Prostate gland (tissue), 2 donors: ENCODE measurements at regions not wholly inside any gene's neighbourhood (a gene's known extent, or its start where the extent isn't known, plus 50 kb on each side); places are given as distances from the start of the nearest gene placed in this dataset.

Experiments
- DNase-seq: peaks from one replicate; pipeline ENCODE4 v3.0.0-alpha.2; 2019; ENCODE audit warnings: low spot score
- H3K27ac ChIP-seq, 2 donors: fragments of 200-600 bp; sonication (generic); 2 replicates each; pipeline ENCODE4 v1.5.1; 2017 to 2019
- H3K27me3 ChIP-seq: fragments of 200-600 bp; sonication (generic); replicated peaks from 2 replicates; pipeline ENCODE4 v1.5.1; 2019; ENCODE audit not compliant: insufficient read depth
- H3K36me3 ChIP-seq, 2 donors: fragments of 200-600 bp; sonication (generic); 1 replicate in 1 of 2; 2 replicates in 1 of 2; pipeline versions ENCODE4 v1.5.1 to v1.8.1; 2017 to 2019
- H3K4me1 ChIP-seq: fragments of 200-600 bp; sonication (generic); replicated peaks from 2 replicates; pipeline ENCODE4 v1.5.1; 2019
- H3K4me3 ChIP-seq, 2 donors: fragments of 200-600 bp; sonication (generic); 2 replicates each; pipeline ENCODE4 v1.5.1; 2017 to 2019
- H3K9me3 ChIP-seq: fragments of 200-600 bp; sonication (generic); 2 replicates; pipeline ENCODE4 v1.5.1; 2017
- POLR2A ChIP-seq: fragments of 450-650 bp; IDR thresholded peaks from one replicate; pipeline ENCODE4 v1.6.1; 2016; ENCODE audit warnings: antibody characterized with exemption, mild to moderate bottlenecking
- POLR2AphosphoS5 ChIP-seq: sonication (generic); formaldehyde crosslinking; IDR thresholded peaks from one replicate; pipeline ENCODE4 v1.6.1; 2017; ENCODE audit warnings: antibody characterized with exemption
- WGBS: methylation state at CpG from one replicate; pipeline ENCODE4 v1.1.5; 2018; 5-methylcytosine and 5-hydroxymethylcytosine counted together
- intact Hi-C: fragments of 100-400 bp; cut with DNase I; formaldehyde crosslinking; loops from one replicate; pipeline ENCODE4 v1.14.2; 2022
- TF ChIP-seq, protein P1 (sequence below), 4 experiments: fragments of 200-600 bp in 2 of 4; fragments of 450-650 bp in 2 of 4; sonication (generic) in 2 of 4; IDR thresholded peaks; 1 replicate in 3 of 4; 2 replicates in 1 of 4; pipeline ENCODE4 v1.5.1; 2016 to 2019; ENCODE audit warnings: antibody characterized with exemption in 4 of 4, mild to moderate bottlenecking in 2 of 4, moderate library complexity in 2 of 4

DNA sequence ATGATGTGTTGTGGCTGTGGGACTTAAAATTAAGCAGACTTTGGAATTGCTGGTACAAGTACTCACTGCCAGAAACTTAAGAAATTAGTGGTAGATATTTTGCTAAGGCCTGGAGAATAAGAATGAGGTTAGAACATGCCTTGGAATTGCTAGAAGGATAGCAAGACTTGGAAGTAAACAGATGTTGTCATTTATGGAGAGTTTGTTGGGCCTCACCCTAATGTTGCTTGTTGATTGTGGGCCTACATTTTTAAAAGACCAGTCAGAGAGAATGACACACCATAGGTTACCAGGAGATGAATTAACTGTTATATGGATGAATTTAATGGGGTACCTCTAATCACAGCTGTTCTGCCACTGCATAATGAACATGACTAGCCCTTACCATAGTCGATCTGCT is 120.1 kb upstream of the GAS1 start:
- Histone ChIP-seq H3K36me3 (no peaks in the 10 kb centered on the region), H3K4me1 (no peaks in the 10 kb centered on the region), H3K27me3 (no peaks in the 10 kb centered on the region), H3K27ac (no peak overlapping the region), H3K9me3 (no peaks in the 10 kb centered on the region), H3K4me3 (no peak overlapping the region)
- 87% methylated on average over 1 of the region's 1 CpG for WGBS
- intact Hi-C loops, result no loop called here
- TF ChIP-seq POLR2AphosphoS5 (no peak), POLR2A (no peak)
- TF ChIP-seq, protein P1, sequence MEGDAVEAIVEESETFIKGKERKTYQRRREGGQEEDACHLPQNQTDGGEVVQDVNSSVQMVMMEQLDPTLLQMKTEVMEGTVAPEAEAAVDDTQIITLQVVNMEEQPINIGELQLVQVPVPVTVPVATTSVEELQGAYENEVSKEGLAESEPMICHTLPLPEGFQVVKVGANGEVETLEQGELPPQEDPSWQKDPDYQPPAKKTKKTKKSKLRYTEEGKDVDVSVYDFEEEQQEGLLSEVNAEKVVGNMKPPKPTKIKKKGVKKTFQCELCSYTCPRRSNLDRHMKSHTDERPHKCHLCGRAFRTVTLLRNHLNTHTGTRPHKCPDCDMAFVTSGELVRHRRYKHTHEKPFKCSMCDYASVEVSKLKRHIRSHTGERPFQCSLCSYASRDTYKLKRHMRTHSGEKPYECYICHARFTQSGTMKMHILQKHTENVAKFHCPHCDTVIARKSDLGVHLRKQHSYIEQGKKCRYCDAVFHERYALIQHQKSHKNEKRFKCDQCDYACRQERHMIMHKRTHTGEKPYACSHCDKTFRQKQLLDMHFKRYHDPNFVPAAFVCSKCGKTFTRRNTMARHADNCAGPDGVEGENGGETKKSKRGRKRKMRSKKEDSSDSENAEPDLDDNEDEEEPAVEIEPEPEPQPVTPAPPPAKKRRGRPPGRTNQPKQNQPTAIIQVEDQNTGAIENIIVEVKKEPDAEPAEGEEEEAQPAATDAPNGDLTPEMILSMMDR (IDR thresholded peaks at IDR 0.05), result no peak
- DNase-seq, result no peak

DNA sequence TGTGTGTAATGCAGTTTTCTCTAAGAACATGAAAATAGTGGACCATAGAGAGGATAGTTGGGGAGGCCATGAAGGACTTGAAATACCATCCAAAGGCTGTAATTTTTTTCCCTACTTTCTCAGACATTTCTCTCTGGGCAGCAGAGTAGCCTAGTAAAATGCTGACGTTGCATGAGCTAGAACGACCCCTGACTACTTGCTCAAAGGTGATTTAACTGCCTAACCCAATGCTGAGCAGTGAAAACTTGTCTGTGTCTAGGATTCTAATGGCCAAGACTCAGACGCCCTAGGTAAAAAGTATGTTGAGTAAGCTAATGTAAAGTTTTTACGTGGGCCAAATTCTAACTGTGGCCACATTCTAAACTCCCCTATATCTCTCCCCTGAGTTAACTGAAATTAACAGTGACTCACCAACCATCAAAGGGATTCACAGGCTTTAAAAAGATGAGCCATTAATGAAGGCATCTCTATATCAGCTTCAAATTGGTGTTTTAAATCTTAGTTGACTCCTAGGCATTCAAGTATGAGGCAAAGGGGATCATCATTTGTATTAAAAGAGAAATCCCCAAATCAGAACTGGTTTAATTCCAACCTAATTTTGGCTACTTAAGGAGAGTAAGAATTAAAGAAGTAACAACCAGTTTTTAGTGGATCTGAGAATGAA is 121.0 kb upstream of the GAS1 start:
- Histone ChIP-seq H3K27ac (no peak overlapping the region), H3K9me3 (no peaks in the 10 kb centered on the region), H3K27me3 (no peaks in the 10 kb centered on the region), H3K4me3 (no peak overlapping the region), H3K36me3 (no peaks in the 10 kb centered on the region), H3K4me1 (no peaks in the 10 kb centered on the region)
- TF ChIP-seq POLR2A, result no peak
- no peak for TF ChIP-seq POLR2AphosphoS5
- TF ChIP-seq, protein P1 (IDR thresholded peaks at IDR 0.05), result no peak
- 84% methylated on average over 4 of the region's 4 CpGs for WGBS
- DNase-seq, result no peak
- intact Hi-C loops, result no loop called here

- H3K36me3 ChIP-seq, result no peaks in the 10 kb centered on the region
- TF ChIP-seq, protein P1 (IDR thresholded peaks at IDR 0.05), result no peak
- TF ChIP-seq POLR2AphosphoS5, result no peak
- TF ChIP-seq POLR2A, result no peak
Measured at GRCh38 chr9:87069690-87070089, 122.4 kb upstream of the GAS1 start.

GRCh38 chr9:87070336-87070735 is 123.0 kb upstream of the GAS1 start:
- Histone ChIP-seq H3K36me3 (no peaks in the 10 kb centered on the region), H3K4me1 (no peaks in the 10 kb centered on the region), H3K27me3 (no peaks in the 10 kb centered on the region), H3K4me3 (no peak overlapping the region), H3K9me3 (no peaks in the 10 kb centered on the region), H3K27ac (no peak overlapping the region)
- TF ChIP-seq POLR2A (no peak), POLR2AphosphoS5 (no peak)
- TF ChIP-seq, protein P1 (IDR thresholded peaks at IDR 0.05), result no peak
- 83% methylated on average over 3 of the region's 3 CpGs for WGBS
- no peak for DNase-seq
- intact Hi-C loops, result no loop called here

More at GRCh38 chr9:87069690-87070089, 122.4 kb upstream of the GAS1 start:
- WGBS, result 72% methylated on average over 3 of the region's 3 CpGs
- Histone ChIP-seq H3K9me3 (no peaks in the 10 kb centered on the region), H3K4me3 (no peak overlapping the region), H3K4me1 (no peaks in the 10 kb centered on the region), H3K27me3 (no peaks in the 10 kb centered on the region), H3K27ac (no peak overlapping the region)
- intact Hi-C loops, result no loop called here
- no peak for DNase-seq

- H3K9me3 ChIP-seq, result no peaks in the 10 kb centered on the region
- intact Hi-C loops, result no loop called here
- no peaks in the 10 kb centered on the region for H3K36me3 ChIP-seq
- WGBS, result 97% methylated on average over 3 of the region's 3 CpGs
- no peaks in the 10 kb centered on the region for H3K4me1 ChIP-seq
- H3K27me3 ChIP-seq, result no peaks in the 10 kb centered on the region
- DNase-seq, result no peak
- no peak overlapping the region for H3K27ac ChIP-seq
- no peak overlapping the region for H3K4me3 ChIP-seq
- TF ChIP-seq, protein P1 (IDR thresholded peaks at IDR 0.05), result no peak
- no peak for TF ChIP-seq POLR2A
- no peak for TF ChIP-seq POLR2AphosphoS5
Measured at GRCh38 chr9:87071473-87071872, 124.2 kb upstream of the GAS1 start.
